Activated T-helper 9 cell treated with anti-CD3 and anti-CD28 coated beads, Interleukin-2, amount 50 U/mL, for 16 hours (primary cell): ENCODE measurements at regions not wholly inside any gene's neighbourhood (a gene's known extent, or its start where the extent isn't known, plus 50 kb on each side); places are given as distances from the start of the nearest gene placed in this dataset.

Source experiments
- DNase-seq: peaks from one replicate; pipeline ENCODE4 v3.0.0-alpha.2; 2020; ENCODE audit warnings: low read depth

GRCh38 chr11:91231226-91231625 lies 993.4 kb upstream of the FAT3 start:
- DNase-seq, result no peak

- no peak for DNase-seq
These were observed 994.0 kb upstream of the FAT3 start for GRCh38 chr11:91230647-91231046.

GRCh38 chr11:91222830-91223229 lies 1000.0 kb upstream of the CHORDC1 start:
- no peak for DNase-seq

GRCh38 chr11:91220476-91221202 lies 997.8 kb upstream of the CHORDC1 start:
- no peak for DNase-seq

- DNase-seq, result no peak
These were observed 996.7 kb upstream of the CHORDC1 start for GRCh38 chr11:91219535-91219934.

GRCh38 chr11:91209751-91210150 lies 986.9 kb upstream of the CHORDC1 start:
- DNase-seq, result no peak

GRCh38 chr11:91209306-91209705 lies 986.5 kb upstream of the CHORDC1 start:
- no peak for DNase-seq

- DNase-seq, result no peak
These were observed 977.0 kb upstream of the CHORDC1 start for GRCh38 chr11:91199866-91200265.

- no peak for DNase-seq
These were observed 971.7 kb upstream of the CHORDC1 start for GRCh38 chr11:91194546-91194945.

- DNase-seq, result no peak
These were observed 965.6 kb upstream of the CHORDC1 start for GRCh38 chr11:91188484-91188883.

GRCh38 chr11:91187314-91187713 lies 964.5 kb upstream of the CHORDC1 start:
- no peak for DNase-seq

- no peak for DNase-seq
These were observed 955.5 kb upstream of the CHORDC1 start for GRCh38 chr11:91178366-91178765.

- DNase-seq, result no peak
These were observed 951.9 kb upstream of the CHORDC1 start for GRCh38 chr11:91174734-91175133.

- no peak for DNase-seq
These were observed 951.3 kb upstream of the CHORDC1 start for GRCh38 chr11:91174193-91174592.

GRCh38 chr11:91173701-91174100 lies 950.9 kb upstream of the CHORDC1 start:
- no peak for DNase-seq

GRCh38 chr11:91170711-91171110 lies 947.9 kb upstream of the CHORDC1 start:
- DNase-seq, result no peak

- no peak for DNase-seq
These were observed 941.6 kb upstream of the CHORDC1 start for GRCh38 chr11:91164452-91164822.

GRCh38 chr11:91163619-91164451 lies 941.0 kb upstream of the CHORDC1 start:
- no peak for DNase-seq

- DNase-seq, result no peak
These were observed 937.8 kb upstream of the CHORDC1 start for GRCh38 chr11:91160661-91161060.

GRCh38 chr11:91158891-91159537 lies 936.2 kb upstream of the CHORDC1 start:
- DNase-seq, result no peak

GRCh38 chr11:91158297-91158696 lies 935.4 kb upstream of the CHORDC1 start:
- DNase-seq, result no peak

GRCh38 chr11:91156041-91156440 lies 933.2 kb upstream of the CHORDC1 start:
- DNase-seq, result no peak

GRCh38 chr11:91147885-91148284 lies 925.0 kb upstream of the CHORDC1 start:
- DNase-seq, result no peak
